Gastroesophageal sphincter (tissue), 3 donors: ENCODE measurements at regions not wholly inside any gene's neighbourhood (a gene's known extent, or its start where the extent isn't known, plus 50 kb on each side); places are given as distances from the start of the nearest gene placed in this dataset.

ENCODE experiments used
- CTCF ChIP-seq, 4 experiments: fragments of 200-600 bp in 2 of 4; fragments of 450-650 bp in 2 of 4; sonication (generic) in 1 of 4; IDR thresholded peaks; one replicate each; pipeline ENCODE4 v1.5.1; 2017 to 2019; ENCODE audit warnings: antibody characterized with exemption in 4 of 4, mild to moderate bottlenecking in 2 of 4, moderate library complexity in 2 of 4
- POLR2AphosphoS5 ChIP-seq: sonication (generic); formaldehyde crosslinking; IDR thresholded peaks from one replicate; pipeline ENCODE4 v1.6.1; 2017; ENCODE audit warnings: antibody characterized with exemption

- no peak for TF ChIP-seq CTCF (IDR thresholded peaks at IDR 0.05)
- TF ChIP-seq POLR2AphosphoS5: no peak
Measured at GRCh38 chr12:69045430-69045829, 112.5 kb upstream of the CPM start.
